Right atrium auricular region (tissue), 2 donors: ENCODE measurements at regions not wholly inside any gene's neighbourhood (a gene's known extent, or its start where the extent isn't known, plus 50 kb on each side); places are given as distances from the start of the nearest gene placed in this dataset.
"Not testable (repeated sequence)": the region's sequence is repeated elsewhere in the genome, so short reads cannot be mapped to it uniquely, and the experiment has no call there.

Experiments used
- DNase-seq: peaks from one replicate; pipeline ENCODE4 v3.0.0-alpha.2; 2019; ENCODE audit warnings: low spot score
- H3K27ac ChIP-seq, 2 donors: fragments of 200-600 bp; sonication (generic); 1 replicate in 1 of 2; 2 replicates in 1 of 2; pipeline ENCODE4 v1.5.1; 2016 to 2019
- H3K27me3 ChIP-seq, 2 donors: fragments of 200-600 bp; sonication (generic); one replicate each; pipeline versions ENCODE4 v1.5.1 to v1.6.0; 2017 to 2019
- H3K36me3 ChIP-seq: fragments of 200-600 bp; sonication (generic); one replicate; pipeline ENCODE4 v1.5.1; 2016
- H3K4me1 ChIP-seq, 2 donors: fragments of 200-600 bp; sonication (generic); one replicate each; pipeline versions ENCODE4 v1.5.1 to v1.6.0; 2017 to 2019
- H3K4me3 ChIP-seq, 2 donors: fragments of 200-600 bp; sonication (generic); 1 replicate in 1 of 2; 2 replicates in 1 of 2; pipeline ENCODE4 v1.5.1; 2017 to 2019; ENCODE audit warnings: mild to moderate bottlenecking in 1 of 2, moderate library complexity in 1 of 2
- H3K9me3 ChIP-seq, 2 donors: fragments of 200-600 bp; sonication (generic); one replicate each; pipeline ENCODE4 v1.5.1; 2019
- CTCF ChIP-seq, 2 donors: fragments of 200-600 bp; sonication (generic); IDR thresholded peaks; one replicate each; pipeline ENCODE4 v1.5.1; 2019; ENCODE audit warnings: antibody characterized with exemption in 2 of 2

GRCh38 chr4:106530024-106530361 is 161.4 kb upstream of the GIMD1 start:
- no peak for TF ChIP-seq CTCF (IDR thresholded peaks at IDR 0.05)
- no peaks in the 10 kb centered on the region for H3K27me3 ChIP-seq
- H3K4me3 ChIP-seq, result no peak overlapping the region
- no peaks in the 10 kb centered on the region for H3K9me3 ChIP-seq
- H3K36me3 ChIP-seq, result no peaks in the 10 kb centered on the region
- no peak overlapping the region for H3K27ac ChIP-seq
- DNase-seq, result no peak
- H3K4me1 ChIP-seq, result no peaks in the 10 kb centered on the region

GRCh38 chr4:106529348-106530023 is 160.9 kb upstream of the GIMD1 start:
- Histone ChIP-seq H3K27me3 (no peaks in the 10 kb centered on the region), H3K4me1 (no peaks in the 10 kb centered on the region), H3K36me3 (no peaks in the 10 kb centered on the region), H3K27ac (no peak overlapping the region), H3K4me3 (no peak overlapping the region), H3K9me3 (no peaks in the 10 kb centered on the region)
- no peak for DNase-seq
- TF ChIP-seq CTCF (IDR thresholded peaks at IDR 0.05), result no peak

GRCh38 chr4:106527316-106527715 is 158.7 kb upstream of the GIMD1 start:
- Histone ChIP-seq H3K4me1 (no peaks in the 10 kb centered on the region), H3K9me3 (no peaks in the 10 kb centered on the region), H3K36me3 (no peaks in the 10 kb centered on the region), H3K4me3 (no peak overlapping the region), H3K27me3 (no peaks in the 10 kb centered on the region), H3K27ac (no peak overlapping the region)
- TF ChIP-seq CTCF (IDR thresholded peaks at IDR 0.05), result no peak
- DNase-seq, result no peak

- not testable (repeated sequence) for H3K9me3 ChIP-seq, H3K4me3 ChIP-seq, DNase-seq, H3K27me3 ChIP-seq, H3K36me3 ChIP-seq, H3K4me1 ChIP-seq, H3K27ac ChIP-seq
Measured at GRCh38 chr4:106525425-106525824, 156.8 kb upstream of the GIMD1 start.

GRCh38 chr4:106524772-106525171 is 156.2 kb upstream of the GIMD1 start:
- H3K36me3 ChIP-seq, H3K27me3 ChIP-seq, H3K4me3 ChIP-seq, DNase-seq, H3K27ac ChIP-seq, H3K9me3 ChIP-seq, H3K4me1 ChIP-seq: not testable (repeated sequence)

- H3K27ac ChIP-seq, result no peak overlapping the region
- H3K36me3 ChIP-seq, result no peaks in the 10 kb centered on the region
- no peaks in the 10 kb centered on the region for H3K9me3 ChIP-seq
- no peaks in the 10 kb centered on the region for H3K4me1 ChIP-seq
- H3K4me3 ChIP-seq, result no peak overlapping the region
- no peaks in the 10 kb centered on the region for H3K27me3 ChIP-seq
- no peak for DNase-seq
- TF ChIP-seq CTCF (IDR thresholded peaks at IDR 0.05), result no peak
Measured at GRCh38 chr4:106522839-106523238, 154.3 kb upstream of the GIMD1 start.

- no peak overlapping the region for H3K27ac ChIP-seq
- no peak for TF ChIP-seq CTCF (IDR thresholded peaks at IDR 0.05)
- no peaks in the 10 kb centered on the region for H3K4me1 ChIP-seq
- no peak overlapping the region for H3K4me3 ChIP-seq
- no peaks in the 10 kb centered on the region for H3K36me3 ChIP-seq
- H3K27me3 ChIP-seq, result no peaks in the 10 kb centered on the region
- peaks cover 0 to 7% of the 10 kb centered on the region in 2 donors for H3K9me3 ChIP-seq
- DNase-seq, result no peak
Measured at GRCh38 chr4:106512706-106513105, 144.1 kb upstream of the GIMD1 start.
